ENCODE measurements at regions not wholly inside any gene's neighbourhood (a gene's known extent, or its start where the extent isn't known, plus 50 kb on each side); places are given as distances from the start of the nearest gene placed in this dataset.

GRCh38 chr2:126822115-126822514, 76.6 kb upstream of the TEX51 start:
- no peak overlapping the region for H3K4me3 ChIP-seq (ENCODE audit: low read depth, low read length)
- no peak for DNase-seq (ENCODE audit: low read depth)
- TF ChIP-seq, protein P1, sequence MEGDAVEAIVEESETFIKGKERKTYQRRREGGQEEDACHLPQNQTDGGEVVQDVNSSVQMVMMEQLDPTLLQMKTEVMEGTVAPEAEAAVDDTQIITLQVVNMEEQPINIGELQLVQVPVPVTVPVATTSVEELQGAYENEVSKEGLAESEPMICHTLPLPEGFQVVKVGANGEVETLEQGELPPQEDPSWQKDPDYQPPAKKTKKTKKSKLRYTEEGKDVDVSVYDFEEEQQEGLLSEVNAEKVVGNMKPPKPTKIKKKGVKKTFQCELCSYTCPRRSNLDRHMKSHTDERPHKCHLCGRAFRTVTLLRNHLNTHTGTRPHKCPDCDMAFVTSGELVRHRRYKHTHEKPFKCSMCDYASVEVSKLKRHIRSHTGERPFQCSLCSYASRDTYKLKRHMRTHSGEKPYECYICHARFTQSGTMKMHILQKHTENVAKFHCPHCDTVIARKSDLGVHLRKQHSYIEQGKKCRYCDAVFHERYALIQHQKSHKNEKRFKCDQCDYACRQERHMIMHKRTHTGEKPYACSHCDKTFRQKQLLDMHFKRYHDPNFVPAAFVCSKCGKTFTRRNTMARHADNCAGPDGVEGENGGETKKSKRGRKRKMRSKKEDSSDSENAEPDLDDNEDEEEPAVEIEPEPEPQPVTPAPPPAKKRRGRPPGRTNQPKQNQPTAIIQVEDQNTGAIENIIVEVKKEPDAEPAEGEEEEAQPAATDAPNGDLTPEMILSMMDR (IDR thresholded peaks at IDR 0.05; ENCODE audit: control insufficient read depth, extremely low read depth, insufficient read depth) = no peak

DNA sequence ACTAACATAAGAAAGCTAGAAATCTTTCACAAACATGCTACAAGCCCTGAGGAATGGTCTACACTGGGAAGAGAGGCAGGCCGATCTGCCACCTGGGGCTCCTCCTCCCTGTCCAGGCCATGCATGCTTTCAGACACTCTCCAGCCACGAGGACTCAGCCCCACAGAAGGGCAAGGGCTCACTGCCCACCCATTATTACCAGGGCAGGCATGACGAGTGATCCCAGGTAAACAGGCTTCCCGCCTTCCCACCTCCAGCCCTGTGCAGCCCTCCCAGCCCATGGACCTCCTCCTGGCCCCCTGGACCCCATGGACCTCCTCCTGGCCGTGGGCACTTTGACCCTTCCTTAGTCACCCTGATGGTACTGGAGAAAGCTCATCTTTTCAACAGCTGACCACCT, 75.8 kb upstream of the TEX51 start:
- H3K4me3 ChIP-seq (ENCODE audit: low read depth, low read length) = no peak overlapping the region
- no peak for DNase-seq (ENCODE audit: low read depth)
- TF ChIP-seq, protein P1 (IDR thresholded peaks at IDR 0.05; ENCODE audit: control insufficient read depth, extremely low read depth, insufficient read depth) = no peak

DNA sequence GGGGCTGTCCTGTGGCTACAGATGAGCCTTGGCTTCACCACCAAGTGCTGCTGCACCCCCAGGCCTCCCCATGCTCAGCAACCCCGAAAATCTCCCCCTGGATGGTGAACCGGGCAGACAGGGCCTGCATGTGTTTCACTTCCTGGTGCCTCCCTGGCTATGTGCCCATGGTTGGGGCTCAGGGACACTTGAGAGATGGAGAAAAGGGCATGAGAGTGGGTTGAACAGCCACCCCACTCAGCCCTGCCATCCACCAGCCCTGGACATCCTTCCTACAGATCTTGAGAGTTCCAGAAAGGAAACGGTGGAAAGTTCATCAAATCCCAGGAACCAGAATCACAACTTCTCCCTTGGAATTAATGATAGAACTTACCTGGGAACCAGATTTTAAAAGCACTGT, 74.7 kb upstream of the TEX51 start:
- DNase-seq (ENCODE audit: low read depth) = no peak
- H3K4me3 ChIP-seq (ENCODE audit: low read depth, low read length) = no peak overlapping the region
- TF ChIP-seq, protein P1 (IDR thresholded peaks at IDR 0.05; ENCODE audit: control insufficient read depth, extremely low read depth, insufficient read depth) = no peak

DNA sequence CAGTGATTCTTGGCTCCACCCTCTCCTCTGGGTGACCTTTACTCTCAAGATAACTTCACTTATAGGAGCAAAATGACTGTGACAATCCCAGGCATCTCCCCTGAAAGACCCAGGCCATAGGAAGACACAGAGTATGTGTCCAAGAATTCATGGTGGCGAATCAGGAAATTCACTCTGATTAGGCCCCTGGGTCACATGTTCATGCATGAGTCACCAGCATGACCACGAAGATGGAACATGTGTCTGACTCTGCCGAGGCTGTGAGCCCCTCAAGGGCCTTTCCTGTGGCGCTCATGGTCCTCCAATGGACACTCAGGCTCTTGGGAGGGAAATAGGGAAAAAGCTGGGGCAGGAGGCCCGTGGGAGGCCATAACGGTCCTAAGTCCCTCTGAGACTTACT, 74.0 kb upstream of the TEX51 start:
- DNase-seq (ENCODE audit: low read depth) = no peak
- H3K4me3 ChIP-seq (ENCODE audit: low read depth, low read length) = no peak overlapping the region
- TF ChIP-seq, protein P1 (IDR thresholded peaks at IDR 0.05; ENCODE audit: control insufficient read depth, extremely low read depth, insufficient read depth) = no peak

- no peak overlapping the region for H3K4me3 ChIP-seq (ENCODE audit: low read depth, low read length)
- TF ChIP-seq, protein P1 (IDR thresholded peaks at IDR 0.05; ENCODE audit: control insufficient read depth, extremely low read depth, insufficient read depth) = no peak
- no peak for DNase-seq (ENCODE audit: low read depth)
Measured at GRCh38 chr2:126825316-126825715, 73.4 kb upstream of the TEX51 start.

GRCh38 chr2:126826491-126826890, 72.2 kb upstream of the TEX51 start:
- DNase-seq (ENCODE audit: low read depth) = no peak
- TF ChIP-seq, protein P1 (IDR thresholded peaks at IDR 0.05; ENCODE audit: control insufficient read depth, extremely low read depth, insufficient read depth) = no peak
- H3K4me3 ChIP-seq (ENCODE audit: low read depth, low read length) = no peak overlapping the region

DNA sequence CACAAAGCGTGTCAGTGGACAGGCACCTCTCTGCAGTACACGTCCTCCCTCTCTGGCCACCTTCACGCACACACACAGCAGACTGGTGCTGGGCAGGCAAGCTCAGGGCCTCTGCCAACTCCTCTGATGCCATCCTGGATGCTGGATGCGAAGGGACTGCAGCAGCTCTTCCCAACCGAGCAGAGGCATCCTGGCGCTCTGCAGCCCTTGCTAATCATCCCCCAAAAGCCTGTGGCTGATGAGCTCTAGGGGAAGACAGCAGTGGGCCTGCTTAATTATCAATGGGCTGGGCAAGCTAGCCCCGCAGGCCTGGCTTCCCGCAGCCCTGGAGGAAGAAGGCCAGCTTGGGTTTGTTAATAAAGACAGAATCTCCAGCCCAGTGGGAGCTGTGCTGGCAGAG, 71.3 kb upstream of the TEX51 start:
- DNase-seq (ENCODE audit: low read depth) = no peak
- TF ChIP-seq, protein P1 (IDR thresholded peaks at IDR 0.05; ENCODE audit: control insufficient read depth, extremely low read depth, insufficient read depth) = no peak
- no peak overlapping the region for H3K4me3 ChIP-seq (ENCODE audit: low read depth, low read length)
